Lung (tissue), 11 donors: ENCODE measurements at regions not wholly inside any gene's neighbourhood (a gene's known extent, or its start where the extent isn't known, plus 50 kb on each side); places are given as distances from the start of the nearest gene placed in this dataset.
A peak's percentile ranks its signal among the peaks of the same experiment; 100 is the strongest.

ENCODE experiments used
- ATAC-seq: fragments of 200-7000 bp; cut with Tn5 transposase; one replicate; pipeline ENCODE4 v1.9.1; 2020; ENCODE audit warnings: moderate number of reproducible peaks; ENCODE audit not compliant: insufficient read depth, low FRiP score
- DNase-seq, 3 donors: peaks; one replicate each; pipeline ENCODE4 v3.0.0-alpha.2; 2013 to 2017
- H3K27ac ChIP-seq, 2 donors: one replicate each; pipeline ENCODE4 v1.5.1; 2013; ENCODE audit warnings: mild to moderate bottlenecking in 2 of 2, moderate library complexity in 2 of 2, control low read depth in 1 of 2, inconsistent platforms in 1 of 2, low read depth in 1 of 2, low read length in 1 of 2
- H3K27me3 ChIP-seq, 3 donors: one replicate each; pipeline ENCODE4 v1.5.1; 2013; ENCODE audit warnings: low read length in 2 of 3; ENCODE audit not compliant: control insufficient read depth in 3 of 3, insufficient read depth in 3 of 3
- H3K36me3 ChIP-seq, 4 donors: one replicate each; pipeline ENCODE4 v1.5.1; 2013; ENCODE audit warnings: low read length in 4 of 4, mild to moderate bottlenecking in 1 of 4, moderate library complexity in 1 of 4; ENCODE audit not compliant: control insufficient read depth in 4 of 4, insufficient read depth in 4 of 4
- H3K4me1 ChIP-seq, 5 donors: one replicate each; pipeline ENCODE4 v1.5.1; 2013; ENCODE audit warnings: low read length in 5 of 5, mild to moderate bottlenecking in 2 of 5, moderate library complexity in 1 of 5; ENCODE audit not compliant: control insufficient read depth in 5 of 5, insufficient read depth in 5 of 5
- H3K4me3 ChIP-seq: one replicate; pipeline ENCODE4 v1.5.1; 2013; ENCODE audit warnings: mild to moderate bottlenecking, control low read depth, moderate library complexity
- H3K9ac ChIP-seq, 2 donors: one replicate each; pipeline ENCODE4 v1.5.1; 2013; ENCODE audit warnings: low read length in 2 of 2, control low read depth in 1 of 2; ENCODE audit not compliant: insufficient read depth in 1 of 2
- H3K9me3 ChIP-seq, 4 donors: one replicate each; pipeline ENCODE4 v1.5.1; 2013; ENCODE audit warnings: low read length in 3 of 4, mild to moderate bottlenecking in 1 of 4, moderate library complexity in 1 of 4; ENCODE audit not compliant: control insufficient read depth in 4 of 4, insufficient read depth in 3 of 4
- CTCF ChIP-seq: IDR thresholded peaks from 2 replicates; pipeline ENCODE4 v1.5.1; 2012; ENCODE audit warnings: mild to moderate bottlenecking; ENCODE audit errors: control extremely low read depth, extremely low read depth
- WGBS, 2 donors: extraction: QIAGEN DNeasy Blood & Tissue Kit; methylation state at CpG; one replicate each; pipeline ENCODE4 v1.1.7; 2013; 5-methylcytosine and 5-hydroxymethylcytosine counted together
- donor health status: control.
- donor health status: control.
- donor health status: Bipolar disorder and iron deficiency.
- donor health status: healthy.
- donor health status: DM: yes; HTN: yes; CAD: no.

DNA sequence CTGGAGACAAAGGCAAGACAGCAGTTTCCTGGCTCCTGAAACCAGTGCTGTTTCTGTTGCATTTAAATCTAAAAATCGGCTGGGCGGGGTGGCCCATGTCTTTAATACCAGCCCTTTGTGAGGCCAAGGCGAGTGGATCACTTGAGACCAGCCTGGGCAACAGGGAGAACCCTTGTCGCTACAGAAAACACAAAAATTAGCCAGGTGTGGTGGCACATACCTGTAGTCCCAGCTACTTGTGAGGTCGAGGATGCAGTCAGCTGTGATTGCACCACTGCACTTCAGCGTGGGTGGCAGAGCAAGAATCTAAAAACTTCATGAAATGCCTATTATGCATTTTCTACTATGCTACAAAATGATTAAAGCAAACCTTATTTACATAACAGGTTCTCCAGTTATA lies 205.4 kb upstream of the ITM2A start:
- Histone ChIP-seq H3K36me3 (no peaks in the 10 kb centered on the region), H3K9me3 (peaks cover 0 to 6% (median 0%) of the 10 kb centered on the region in 4 donors), H3K27me3 (no peaks in the 10 kb centered on the region), H3K9ac (no peak overlapping the region), H3K4me3 (no peak overlapping the region), H3K4me1 (no peaks in the 10 kb centered on the region), H3K27ac (no peak overlapping the region)
- ATAC-seq: no peak
- 54 to 73% methylated on average over 6 of the region's 6 CpGs for WGBS, 2 donors
- TF ChIP-seq CTCF: no peak
- peak in 1 of 3 donors; percentile 1 for DNase-seq

- H3K4me1 ChIP-seq: no peaks in the 10 kb centered on the region
- no peak overlapping the region for H3K27ac ChIP-seq
- no peaks in the 10 kb centered on the region for H3K27me3 ChIP-seq
- H3K36me3 ChIP-seq: no peaks in the 10 kb centered on the region
- H3K9ac ChIP-seq: no peak overlapping the region
- H3K4me3 ChIP-seq: no peak overlapping the region
- DNase-seq: no peak
- WGBS, 2 donors: 71 to 88% methylated on average over 7 to 8 of the region's 8 CpGs
- TF ChIP-seq CTCF: no peak
- peaks cover 0 to 6% (median 0%) of the 10 kb centered on the region in 4 donors for H3K9me3 ChIP-seq
- ATAC-seq: no peak
These were observed 203.5 kb upstream of the ITM2A start for GRCh38 chrX:79570524-79571240.

- Histone ChIP-seq H3K36me3 (no peaks in the 10 kb centered on the region), H3K27ac (no peak overlapping the region), H3K4me1 (no peaks in the 10 kb centered on the region), H3K4me3 (no peak overlapping the region), H3K27me3 (no peaks in the 10 kb centered on the region), H3K9me3 (peaks cover 0 to 6% (median 3%) of the 10 kb centered on the region in 4 donors), H3K9ac (no peak overlapping the region)
- TF ChIP-seq CTCF: no peak
- ATAC-seq: no peak
- no peak for DNase-seq
These were observed 201.2 kb upstream of the ITM2A start for GRCh38 chrX:79568309-79568708.

- Histone ChIP-seq H3K27me3 (no peaks in the 10 kb centered on the region), H3K9ac (no peak overlapping the region), H3K4me3 (no peak overlapping the region), H3K9me3 (peaks cover 0 to 6% (median 0%) of the 10 kb centered on the region in 4 donors), H3K4me1 (no peaks in the 10 kb centered on the region), H3K27ac (no peak overlapping the region), H3K36me3 (no peaks in the 10 kb centered on the region)
- DNase-seq: no peak
- TF ChIP-seq CTCF: no peak
- ATAC-seq: no peak
- WGBS, 2 donors: 54 to 88% methylated on average over 2 of the region's 2 CpGs
These were observed 197.2 kb upstream of the ITM2A start for GRCh38 chrX:79564362-79564761.
